Stimulated activated CD4-positive, alpha-beta T cell treated with anti-CD3 and anti-CD28 coated beads, TNF-alpha, amount 100 ng/mL, for 4 hours (primary cell): ENCODE measurements at regions not wholly inside any gene's neighbourhood (a gene's known extent, or its start where the extent isn't known, plus 50 kb on each side); places are given as distances from the start of the nearest gene placed in this dataset.
"Not testable (repeated sequence)": the region's sequence is repeated elsewhere in the genome, so short reads cannot be mapped to it uniquely, and the experiment has no call there.

Experiments used
- DNase-seq, 3 experiments: peaks; one replicate each; pipeline ENCODE4 v3.0.0-alpha.2; 2020; ENCODE audit warnings: low read depth in 3 of 3

GRCh38 chr1:173300061-173301044 lies 93.2 kb upstream of the TNFSF4 start:
- DNase-seq: no peak

GRCh38 chr1:173301507-173301906 lies 94.4 kb upstream of the TNFSF4 start:
- no peak for DNase-seq

- no peak for DNase-seq
Measured at GRCh38 chr1:173302366-173302765, 95.2 kb upstream of the TNFSF4 start.

- DNase-seq: no peak
Measured at GRCh38 chr1:173302890-173303829, 96.0 kb upstream of the TNFSF4 start.

- DNase-seq: no peak
Measured at GRCh38 chr1:173303984-173304383, 96.9 kb upstream of the TNFSF4 start.

- DNase-seq: no peak
Measured at GRCh38 chr1:173304529-173305227, 97.5 kb upstream of the TNFSF4 start.

- no peak for DNase-seq
Measured at GRCh38 chr1:173307845-173308244, 100.7 kb upstream of the TNFSF4 start.

- DNase-seq: no peak
Measured at GRCh38 chr1:173314656-173315055, 107.5 kb upstream of the TNFSF4 start.

- no peak for DNase-seq
Measured at GRCh38 chr1:173315296-173315695, 108.2 kb upstream of the TNFSF4 start.

- no peak for DNase-seq
Measured at GRCh38 chr1:173318788-173319187, 111.7 kb upstream of the TNFSF4 start.

- DNase-seq: not testable (repeated sequence)
Measured at GRCh38 chr1:173324352-173324751, 117.2 kb upstream of the TNFSF4 start.

- not testable (repeated sequence) for DNase-seq
Measured at GRCh38 chr1:173327987-173328386, 120.9 kb upstream of the TNFSF4 start.

- no peak for DNase-seq
Measured at GRCh38 chr1:173328961-173329360, 121.8 kb upstream of the TNFSF4 start.

GRCh38 chr1:173329726-173330125 lies 122.6 kb upstream of the TNFSF4 start:
- DNase-seq: no peak

- no peak for DNase-seq
Measured at GRCh38 chr1:173330149-173330951, 123.2 kb upstream of the TNFSF4 start.

- not testable (repeated sequence) for DNase-seq
Measured at GRCh38 chr1:173330952-173331548, 123.9 kb upstream of the TNFSF4 start.

- no peak for DNase-seq
Measured at GRCh38 chr1:173332026-173332425, 124.9 kb upstream of the TNFSF4 start.

- no peak for DNase-seq
Measured at GRCh38 chr1:173333581-173333980, 126.5 kb upstream of the TNFSF4 start.

GRCh38 chr1:173337126-173337525 lies 130.0 kb upstream of the TNFSF4 start:
- no peak for DNase-seq

GRCh38 chr1:173341307-173341706 lies 134.2 kb upstream of the TNFSF4 start:
- DNase-seq: no peak
